ENCODE measurements at regions not wholly inside any gene's neighbourhood (a gene's known extent, or its start where the extent isn't known, plus 50 kb on each side); places are given as distances from the start of the nearest gene placed in this dataset.

DNA sequence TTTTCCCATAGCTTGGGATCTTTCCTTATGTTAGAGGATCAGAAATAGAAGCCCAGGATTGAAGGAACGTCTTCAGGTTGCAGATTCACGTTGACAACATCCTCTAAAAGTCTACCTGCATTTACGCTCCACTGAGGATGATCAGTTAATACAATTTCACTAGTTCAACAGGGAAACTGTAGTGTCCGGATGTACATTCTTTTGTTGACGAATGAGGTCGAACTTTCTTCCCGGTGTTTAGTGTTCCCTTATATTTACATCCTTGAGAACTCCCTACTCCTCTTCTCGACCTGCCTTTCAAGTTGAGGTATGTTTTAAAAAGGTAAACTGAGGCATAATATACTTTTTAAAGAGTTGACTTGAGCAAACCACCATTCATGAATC lies 74.8 kb downstream of the SIK1 start:
- Histone ChIP-seq H3K9me3 (no peaks in the 10 kb centered on the region), H3K27me3 (no peaks in the 10 kb centered on the region), H3K4me3 (no peak overlapping the region), H3K4me1 (peaks cover 28% of the 10 kb centered on the region), H3K27ac (no peak overlapping the region), H3K36me3 (no peaks in the 10 kb centered on the region)
- WGBS = 92% methylated on average over 8 of the region's 8 CpGs
- TF ChIP-seq EP300 (IDR thresholded peaks at IDR 0.05) (no peak), POLR2A (IDR thresholded peaks at IDR 0.05) (no peak), CTCF (IDR thresholded peaks at IDR 0.05) (no peak)
- DNase-seq (ENCODE audit: low spot score in 2 of 2) = no peak

GRCh38 chr21:43351501-43352153 lies 75.3 kb downstream of the SIK1 start:
- no peak overlapping the region for H3K4me3 ChIP-seq
- peaks cover 28% of the 10 kb centered on the region for H3K4me1 ChIP-seq
- no peaks in the 10 kb centered on the region for H3K27me3 ChIP-seq
- no peak for DNase-seq (ENCODE audit: low spot score in 2 of 2)
- no peaks in the 10 kb centered on the region for H3K9me3 ChIP-seq
- H3K27ac ChIP-seq = no peak overlapping the region
- no peaks in the 10 kb centered on the region for H3K36me3 ChIP-seq
- WGBS = 76% methylated on average over 13 of the region's 13 CpGs
- no peak for TF ChIP-seq POLR2A (IDR thresholded peaks at IDR 0.05)
- TF ChIP-seq POLR2AphosphoS5 (IDR thresholded peaks at IDR 0.05) = no peak

DNA sequence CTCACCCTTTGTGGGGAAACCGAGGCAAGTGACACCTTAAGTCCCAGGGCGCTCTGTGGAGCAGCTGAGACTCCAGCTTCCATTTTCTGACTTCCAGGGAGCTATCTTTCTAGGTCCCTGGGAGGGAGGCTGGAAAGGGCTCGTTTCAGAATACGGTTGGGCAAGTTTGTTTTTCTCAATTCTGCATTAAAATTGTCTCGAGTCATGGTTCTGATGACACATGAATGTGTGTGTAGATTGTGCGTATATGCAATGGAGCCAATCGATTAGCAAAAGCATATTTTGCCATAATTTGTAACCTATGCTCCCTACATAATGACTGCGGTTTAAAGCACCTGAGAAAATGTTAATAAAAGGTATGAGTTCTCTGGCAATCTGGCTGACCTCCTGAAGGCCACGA lies 77.3 kb downstream of the SIK1 start:
- Histone ChIP-seq H3K27ac (no peak overlapping the region), H3K27me3 (no peaks in the 10 kb centered on the region), H3K4me1 (peaks cover 36% of the 10 kb centered on the region), H3K9me3 (no peaks in the 10 kb centered on the region), H3K4me3 (no peak overlapping the region), H3K36me3 (no peaks in the 10 kb centered on the region)
- 70% methylated on average over 9 of the region's 9 CpGs for WGBS
- no peak for TF ChIP-seq POLR2A (IDR thresholded peaks at IDR 0.05)
- TF ChIP-seq CTCF (IDR thresholded peaks at IDR 0.05) = no peak
- no peak for TF ChIP-seq POLR2AphosphoS5 (IDR thresholded peaks at IDR 0.05)
- no peak for TF ChIP-seq EP300 (IDR thresholded peaks at IDR 0.05)
- no peak for DNase-seq (ENCODE audit: low spot score in 2 of 2)

DNA sequence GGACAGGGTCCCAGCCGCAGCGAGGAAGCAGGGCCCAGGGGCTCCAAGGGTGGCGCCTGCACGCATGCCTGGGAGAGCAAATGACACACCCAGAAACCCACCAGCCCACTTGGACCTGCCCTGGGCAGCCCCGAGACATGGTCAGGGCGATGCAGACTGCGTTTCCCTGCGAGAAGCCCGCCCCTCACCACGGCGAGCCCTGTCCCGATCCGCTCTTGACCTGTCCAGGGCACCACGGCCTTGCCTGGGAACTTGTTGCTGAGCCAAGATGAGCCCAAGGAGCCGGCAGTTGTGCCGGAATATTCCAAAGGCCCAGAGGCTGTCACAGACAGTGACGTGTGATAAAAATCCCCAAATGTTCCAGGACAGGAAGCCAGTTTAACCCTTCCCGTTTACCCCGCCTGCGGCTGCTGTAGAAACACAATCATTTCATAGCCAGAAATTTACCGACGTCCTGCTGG lies 78.1 kb downstream of the SIK1 start:
- no peaks in the 10 kb centered on the region for H3K9me3 ChIP-seq

GRCh38 chr21:43348170-43348766 lies 78.7 kb downstream of the SIK1 start:
- Histone ChIP-seq H3K36me3 (no peaks in the 10 kb centered on the region), H3K4me1 (peaks cover 39% of the 10 kb centered on the region), H3K27ac (peak overlapping the region; percentile 23), H3K27me3 (no peaks in the 10 kb centered on the region), H3K4me3 (no peak overlapping the region), H3K9me3 (no peaks in the 10 kb centered on the region)
- TF ChIP-seq CTCF (IDR thresholded peaks at IDR 0.05) (no peak), POLR2A (IDR thresholded peaks at IDR 0.05) (no peak), EP300 (IDR thresholded peaks at IDR 0.05) (no peak), POLR2AphosphoS5 (IDR thresholded peaks at IDR 0.05) (no peak)
- no peak for DNase-seq (ENCODE audit: low spot score in 2 of 2)
- WGBS = 53% methylated on average over 8 of the region's 15 CpGs

More for the DNA sequence above, 78.1 kb downstream of the SIK1 start:
- H3K4me3 ChIP-seq = no peak overlapping the region
- 28% methylated on average over 9 of the region's 22 CpGs for WGBS
- H3K36me3 ChIP-seq = no peaks in the 10 kb centered on the region
- no peak for TF ChIP-seq POLR2A (IDR thresholded peaks at IDR 0.05)
- TF ChIP-seq EP300 (IDR thresholded peaks at IDR 0.05) = no peak
- TF ChIP-seq POLR2AphosphoS5 (IDR thresholded peaks at IDR 0.05) = no peak
- no peak for TF ChIP-seq CTCF (IDR thresholded peaks at IDR 0.05)
- H3K4me1 ChIP-seq = peaks cover 35% of the 10 kb centered on the region
- DNase-seq (ENCODE audit: low spot score in 2 of 2) = no peak
- H3K27ac ChIP-seq = peak overlapping the region; percentile 23
- no peaks in the 10 kb centered on the region for H3K27me3 ChIP-seq
